ENCODE measurements at regions not wholly inside any gene's neighbourhood (a gene's known extent, or its start where the extent isn't known, plus 50 kb on each side); places are given as distances from the start of the nearest gene placed in this dataset.
"Not testable (repeated sequence)": the region's sequence is repeated elsewhere in the genome, so short reads cannot be mapped to it uniquely, and the experiment has no call there.

- DNase-seq (ENCODE audit: missing footprints); intact Hi-C loops (cut with DNase I): not testable (repeated sequence)
These were observed 1601.0 kb downstream of the RPIA start for GRCh38 chr2:90292451-90292850.

GRCh38 chr2:90293224-90293623 lies 1601.8 kb downstream of the RPIA start:
- intact Hi-C loops (cut with DNase I); ATAC-seq: not testable (repeated sequence)
- peak; percentile 70 for DNase-seq (ENCODE audit: missing footprints)

More at GRCh38 chr2:90292451-90292850, 1601.0 kb downstream of the RPIA start:
- not testable (repeated sequence) for ATAC-seq

GRCh38 chr2:90293806-90294205 lies 1602.3 kb downstream of the RPIA start:
- ATAC-seq; DNase-seq (ENCODE audit: missing footprints); intact Hi-C loops (cut with DNase I): not testable (repeated sequence)

GRCh38 chr2:90295036-90295750 lies 1603.7 kb downstream of the RPIA start:
- DNase-seq (ENCODE audit: missing footprints); intact Hi-C loops (cut with DNase I); ATAC-seq: not testable (repeated sequence)

GRCh38 chr2:90296484-90296777 lies 1605.0 kb downstream of the RPIA start:
- DNase-seq (ENCODE audit: missing footprints); intact Hi-C loops (cut with DNase I): not testable (repeated sequence)

GRCh38 chr2:90297701-90298100 lies 1606.2 kb downstream of the RPIA start:
- DNase-seq (ENCODE audit: missing footprints); ATAC-seq; intact Hi-C loops (cut with DNase I): not testable (repeated sequence)

More at GRCh38 chr2:90296484-90296777, 1605.0 kb downstream of the RPIA start:
- ATAC-seq = not testable (repeated sequence)

- DNase-seq (ENCODE audit: missing footprints); intact Hi-C loops (cut with DNase I); ATAC-seq: not testable (repeated sequence)
These were observed 1606.8 kb downstream of the RPIA start for GRCh38 chr2:90298126-90298755.

GRCh38 chr2:90298983-90299382 lies 1607.5 kb downstream of the RPIA start:
- intact Hi-C loops (cut with DNase I); DNase-seq (ENCODE audit: missing footprints); ATAC-seq: not testable (repeated sequence)

- intact Hi-C loops (cut with DNase I); ATAC-seq; DNase-seq (ENCODE audit: missing footprints): not testable (repeated sequence)
These were observed 1631.5 kb downstream of the RPIA start for GRCh38 chr2:90322982-90323381.

GRCh38 chr2:90323612-90324558 lies 1632.4 kb downstream of the RPIA start:
- ATAC-seq; intact Hi-C loops (cut with DNase I): not testable (repeated sequence)
- DNase-seq (ENCODE audit: missing footprints) = peak; percentile 56

GRCh38 chr2:90324672-90325071 lies 1633.2 kb downstream of the RPIA start:
- intact Hi-C loops (cut with DNase I); ATAC-seq; DNase-seq (ENCODE audit: missing footprints): not testable (repeated sequence)

GRCh38 chr2:90325796-90326353 lies 1634.4 kb downstream of the RPIA start:
- DNase-seq (ENCODE audit: missing footprints); intact Hi-C loops (cut with DNase I); ATAC-seq: not testable (repeated sequence)

- ATAC-seq; intact Hi-C loops (cut with DNase I); DNase-seq (ENCODE audit: missing footprints): not testable (repeated sequence)
These were observed 1664.1 kb downstream of the RPIA start for GRCh38 chr2:90355546-90355945.

GRCh38 chr2:90359344-90359743 lies 1667.9 kb downstream of the RPIA start:
- intact Hi-C loops (cut with DNase I); DNase-seq (ENCODE audit: missing footprints); ATAC-seq: not testable (repeated sequence)

- ATAC-seq; intact Hi-C loops (cut with DNase I): not testable (repeated sequence)
- peak; percentile 41 for DNase-seq (ENCODE audit: missing footprints)
These were observed 1668.6 kb downstream of the RPIA start for GRCh38 chr2:90359887-90360730.

GRCh38 chr2:90360731-90361035 lies 1669.2 kb downstream of the RPIA start:
- ATAC-seq; intact Hi-C loops (cut with DNase I); DNase-seq (ENCODE audit: missing footprints): not testable (repeated sequence)

All from Right ventricle myocardium inferior (tissue), 1 donor.